Breast epithelium (tissue), 3 donors: ENCODE measurements at regions not wholly inside any gene's neighbourhood (a gene's known extent, or its start where the extent isn't known, plus 50 kb on each side); places are given as distances from the start of the nearest gene placed in this dataset.

Experiments
- CTCF ChIP-seq, 3 donors: fragments of 450-650 bp; IDR thresholded peaks; one replicate each; pipeline ENCODE4 v1.5.1; 2016 to 2017; ENCODE audit warnings: antibody characterized with exemption in 3 of 3, mild to moderate bottlenecking in 3 of 3, moderate library complexity in 3 of 3
- POLR2AphosphoS5 ChIP-seq, 3 donors: sonication (generic); formaldehyde crosslinking; IDR thresholded peaks; one replicate each; pipeline ENCODE4 v1.6.1; 2017; ENCODE audit warnings: antibody characterized with exemption in 3 of 3

DNA sequence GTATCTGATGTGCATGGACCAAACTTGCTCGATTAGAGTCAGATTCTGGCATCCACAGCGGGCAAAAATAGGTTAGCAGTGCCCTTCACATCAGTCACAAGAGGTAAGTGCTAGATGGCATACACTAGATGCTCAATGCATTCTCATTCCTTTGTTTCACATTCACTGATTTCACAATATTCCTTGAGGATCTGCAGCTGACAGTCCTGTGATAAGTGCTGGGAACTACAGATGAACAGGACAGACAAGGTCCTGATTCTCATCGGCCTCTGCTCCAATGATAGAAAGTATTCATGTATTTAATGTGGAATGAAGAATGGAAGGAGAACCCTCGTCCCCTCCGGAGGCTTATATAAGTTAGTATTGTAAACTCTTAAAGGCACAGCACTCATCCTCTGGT is 96.8 kb upstream of the SERPINE2 start:
- no peak for TF ChIP-seq CTCF (IDR thresholded peaks at IDR 0.05)
- no peak for TF ChIP-seq POLR2AphosphoS5 (IDR thresholded peaks at IDR 0.05)
